HEK293T (cell line): ENCODE measurements at regions not wholly inside any gene's neighbourhood (a gene's known extent, or its start where the extent isn't known, plus 50 kb on each side); places are given as distances from the start of the nearest gene placed in this dataset.

ENCODE experiments used
- BHLHE40 ChIP-seq: fragments of 450-650 bp; IDR thresholded peaks from 2 replicates; pipeline ENCODE4 v1.6.1; 2016; ENCODE audit warnings: mild to moderate bottlenecking, moderate library complexity, borderline replicate concordance
- FOXM1 ChIP-seq: fragments of 450-650 bp; IDR thresholded peaks from 2 replicates; pipeline ENCODE4 v1.6.1; 2017; ENCODE audit warnings: mild to moderate bottlenecking, borderline replicate concordance
- SP1 ChIP-seq: fragments of 450-650 bp; IDR thresholded peaks from 2 replicates; pipeline ENCODE4 v1.6.1; 2017
- TF ChIP-seq, protein P1 (sequence below): fragments of 450-650 bp; IDR thresholded peaks from 2 replicates; pipeline ENCODE4 v1.6.1; 2016

DNA sequence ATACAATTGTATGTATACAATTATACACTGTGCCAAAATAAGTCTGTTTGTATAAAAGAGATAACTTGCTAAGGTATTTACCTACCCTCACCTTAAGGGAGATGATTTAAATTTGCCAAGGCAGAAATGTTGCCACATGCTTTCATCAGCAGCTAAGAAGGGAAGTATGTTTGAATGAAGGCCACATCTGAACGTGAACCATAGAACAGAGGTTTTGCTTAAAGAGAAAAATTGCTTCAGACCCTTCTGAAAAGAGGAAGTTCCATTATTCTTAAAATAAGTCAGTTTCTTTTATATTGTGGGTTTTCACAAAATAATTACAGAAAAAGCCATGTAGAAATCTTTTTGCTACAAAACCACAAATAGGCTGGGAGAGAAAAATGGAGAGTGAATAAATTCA, 621.5 kb upstream of the HTR2C start:
- TF ChIP-seq SP1 (no peak), FOXM1 (no peak), BHLHE40 (no peak)
- TF ChIP-seq, protein P1, sequence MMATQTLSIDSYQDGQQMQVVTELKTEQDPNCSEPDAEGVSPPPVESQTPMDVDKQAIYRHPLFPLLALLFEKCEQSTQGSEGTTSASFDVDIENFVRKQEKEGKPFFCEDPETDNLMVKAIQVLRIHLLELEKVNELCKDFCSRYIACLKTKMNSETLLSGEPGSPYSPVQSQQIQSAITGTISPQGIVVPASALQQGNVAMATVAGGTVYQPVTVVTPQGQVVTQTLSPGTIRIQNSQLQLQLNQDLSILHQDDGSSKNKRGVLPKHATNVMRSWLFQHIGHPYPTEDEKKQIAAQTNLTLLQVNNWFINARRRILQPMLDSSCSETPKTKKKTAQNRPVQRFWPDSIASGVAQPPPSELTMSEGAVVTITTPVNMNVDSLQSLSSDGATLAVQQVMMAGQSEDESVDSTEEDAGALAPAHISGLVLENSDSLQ, result no peak
